Kidney (tissue), 13 donors: ENCODE measurements at regions not wholly inside any gene's neighbourhood (a gene's known extent, or its start where the extent isn't known, plus 50 kb on each side); places are given as distances from the start of the nearest gene placed in this dataset.

ENCODE experiments used
- DNase-seq, 5 donors: peaks; one replicate each; pipeline ENCODE4 v3.0.0-alpha.2; 2013 to 2020
- FAIRE-seq: peaks from 2 replicates; lab custom pipeline; 2012; peaks lifted over from hg19 to GRCh38; lab: Jason Lieb, UNC
- H3K27ac ChIP-seq, 2 donors: one replicate each; pipeline ENCODE4 v1.7.0; 2013; ENCODE audit warnings: low read depth in 2 of 2, low read length in 2 of 2, inconsistent platforms in 1 of 2
- H3K27me3 ChIP-seq: one replicate; pipeline ENCODE4 v1.7.1; 2013; ENCODE audit warnings: low read length, inconsistent platforms; ENCODE audit not compliant: control insufficient read depth, insufficient read depth
- H3K36me3 ChIP-seq, 3 donors: one replicate each; pipeline versions ENCODE4 v1.7.0 to v1.7.1; 2013; ENCODE audit warnings: low read length in 3 of 3, control low read depth in 1 of 3, inconsistent platforms in 1 of 3; ENCODE audit not compliant: insufficient read depth in 3 of 3, control insufficient read depth in 2 of 3
- H3K4me1 ChIP-seq, 3 donors: one replicate each; pipeline versions ENCODE4 v1.7.0 to v1.7.1; 2013; ENCODE audit warnings: low read length in 3 of 3, inconsistent platforms in 1 of 3, low read depth in 1 of 3; ENCODE audit not compliant: control insufficient read depth in 2 of 3, insufficient read depth in 2 of 3
- H3K4me3 ChIP-seq, 3 donors: one replicate each; pipeline versions ENCODE4 v1.7.0 to v1.8.1; 2013; ENCODE audit warnings: low read length in 3 of 3, control low read depth in 1 of 3, inconsistent platforms in 1 of 3
- H3K9ac ChIP-seq, 3 donors: one replicate each; pipeline versions ENCODE4 v1.7.0 to v1.7.1; 2013; ENCODE audit warnings: low read length in 3 of 3, control low read depth in 1 of 3, inconsistent platforms in 1 of 3
- H3K9me3 ChIP-seq, 3 donors: one replicate each; pipeline versions ENCODE4 v1.7.0 to v1.7.1; 2013; ENCODE audit warnings: low read length in 3 of 3, control low read depth in 1 of 3, inconsistent platforms in 1 of 3; ENCODE audit not compliant: control insufficient read depth in 2 of 3, insufficient read depth in 1 of 3
- CTCF ChIP-seq: IDR thresholded peaks from 3 replicates; pipeline ENCODE4 v1.5.1; 2012; ENCODE audit warnings: mild to moderate bottlenecking, moderate library complexity, borderline replicate concordance; ENCODE audit not compliant: insufficient read depth; ENCODE audit errors: extremely low read depth
- intact Hi-C: fragments of 100-400 bp; cut with DNase I; formaldehyde crosslinking; loops from one replicate; pipeline ENCODE4 v1.11.1; 2022
- donor health status: control.
- donor health status: control.
- donor health status: control.
- donor health status: control.
- donor health status: control.
- donor health status: DM: yes; HTN: yes; CAD: no.
- donor health status: Normal renal cell carcinoma (clear cell type).

GRCh38 chr13:64311948-64312347, 2896.3 kb upstream of the PCDH20 start:
- no peak overlapping the region for H3K4me3 ChIP-seq
- H3K9me3 ChIP-seq: no peaks in the 10 kb centered on the region
- H3K9ac ChIP-seq: no peak overlapping the region
- intact Hi-C loops: no loop called here
- no peaks in the 10 kb centered on the region for H3K4me1 ChIP-seq
- no peak overlapping the region for H3K27ac ChIP-seq
- no peaks in the 10 kb centered on the region for H3K36me3 ChIP-seq
- no peak for DNase-seq
- TF ChIP-seq CTCF: no peak
- H3K27me3 ChIP-seq: no peaks in the 10 kb centered on the region
- FAIRE-seq: no peak

- Histone ChIP-seq H3K36me3 (no peaks in the 10 kb centered on the region), H3K9ac (no peak overlapping the region), H3K4me3 (no peak overlapping the region), H3K27me3 (no peaks in the 10 kb centered on the region), H3K9me3 (no peaks in the 10 kb centered on the region), H3K4me1 (no peaks in the 10 kb centered on the region), H3K27ac (no peak overlapping the region)
- intact Hi-C loops: no loop called here
- no peak for DNase-seq
- FAIRE-seq: no peak
- no peak for TF ChIP-seq CTCF
Measured at GRCh38 chr13:64311112-64311511, 2895.5 kb upstream of the PCDH20 start.

GRCh38 chr13:64305246-64305645, 2889.6 kb upstream of the PCDH20 start:
- no peak overlapping the region for H3K4me3 ChIP-seq
- H3K27me3 ChIP-seq: no peaks in the 10 kb centered on the region
- no peak for DNase-seq
- no peak overlapping the region for H3K27ac ChIP-seq
- intact Hi-C loops: no loop called here
- H3K9ac ChIP-seq: no peak overlapping the region
- no peak for TF ChIP-seq CTCF
- H3K4me1 ChIP-seq: no peaks in the 10 kb centered on the region
- H3K36me3 ChIP-seq: no peaks in the 10 kb centered on the region
- H3K9me3 ChIP-seq: no peaks in the 10 kb centered on the region
- FAIRE-seq: no peak

GRCh38 chr13:64300239-64300638, 2884.6 kb upstream of the PCDH20 start:
- Histone ChIP-seq H3K9me3 (no peaks in the 10 kb centered on the region), H3K36me3 (no peaks in the 10 kb centered on the region), H3K27me3 (no peaks in the 10 kb centered on the region), H3K27ac (no peak overlapping the region), H3K9ac (no peak overlapping the region), H3K4me3 (no peak overlapping the region), H3K4me1 (no peaks in the 10 kb centered on the region)
- DNase-seq (no peak), FAIRE-seq (no peak)
- intact Hi-C loops: no loop called here
- no peak for TF ChIP-seq CTCF
